Trophoblast cell (in vitro differentiated cells and primary cell): ENCODE measurements at regions not wholly inside any gene's neighbourhood (a gene's known extent, or its start where the extent isn't known, plus 50 kb on each side); places are given as distances from the start of the nearest gene placed in this dataset.
A peak's percentile ranks its signal among the peaks of the same experiment; 100 is the strongest.

Experiments
- DNase-seq, 2 donors: peaks; one replicate each; pipeline ENCODE4 v3.0.0-alpha.2; 2016
- H2AFZ ChIP-seq: 2 replicates; pipeline ENCODE4 v1.6.1; 2013; ENCODE audit warnings: low read length, moderate library complexity, mild to moderate bottlenecking; ENCODE audit not compliant: insufficient read depth, poor library complexity
- H2AK5ac ChIP-seq: 2 replicates; pipeline ENCODE4 v1.6.1; 2013; ENCODE audit warnings: mild to moderate bottlenecking, low read length
- H2BK120ac ChIP-seq: 2 replicates; pipeline ENCODE4 v1.6.1; 2013; ENCODE audit warnings: low read length, mild to moderate bottlenecking, moderate library complexity; ENCODE audit not compliant: insufficient read depth, poor library complexity
- H2BK12ac ChIP-seq: 2 replicates; pipeline ENCODE4 v1.6.1; 2013; ENCODE audit warnings: mild to moderate bottlenecking, low read length, moderate library complexity
- H2BK5ac ChIP-seq: 2 replicates; pipeline ENCODE4 v1.6.1; 2013; ENCODE audit warnings: low read length, low read depth, moderate library complexity, mild to moderate bottlenecking; ENCODE audit not compliant: poor library complexity
- H3K14ac ChIP-seq: 2 replicates; pipeline ENCODE4 v1.6.1; 2013; ENCODE audit warnings: mild to moderate bottlenecking, low read length
- H3K18ac ChIP-seq: 2 replicates; pipeline ENCODE4 v1.6.1; 2013; ENCODE audit warnings: mild to moderate bottlenecking, low read length
- H3K23ac ChIP-seq: 2 replicates; pipeline ENCODE4 v1.6.1; 2013; ENCODE audit warnings: low read length
- H3K27ac ChIP-seq: 2 replicates; pipeline ENCODE4 v1.5.1; 2013; ENCODE audit warnings: low read depth, mild to moderate bottlenecking, inconsistent platforms, low read length, moderate library complexity
- H3K27me3 ChIP-seq: 2 replicates; pipeline ENCODE4 v1.6.1; 2013; ENCODE audit warnings: inconsistent platforms, mild to moderate bottlenecking, low read length, moderate library complexity; ENCODE audit not compliant: insufficient read depth
- H3K36me3 ChIP-seq, 2 experiments: 1 replicate in 1 of 2; 2 replicates in 1 of 2; pipeline ENCODE4 v1.6.1; 2013; ENCODE audit warnings: low read length in 2 of 2, mild to moderate bottlenecking in 2 of 2, moderate library complexity in 1 of 2; ENCODE audit not compliant: insufficient read depth in 2 of 2, control insufficient read depth in 1 of 2
- H3K4ac ChIP-seq: 2 replicates; pipeline ENCODE4 v1.6.1; 2013; ENCODE audit warnings: low read depth, mild to moderate bottlenecking, low read length, moderate library complexity
- H3K4me1 ChIP-seq, 2 experiments: 1 replicate in 1 of 2; 2 replicates in 1 of 2; pipeline ENCODE4 v1.6.1; 2013; ENCODE audit warnings: low read length in 2 of 2, mild to moderate bottlenecking in 2 of 2, moderate library complexity in 1 of 2; ENCODE audit not compliant: insufficient read depth in 2 of 2, control insufficient read depth in 1 of 2
- H3K4me2 ChIP-seq: 2 replicates; pipeline ENCODE4 v1.6.1; 2013; ENCODE audit warnings: inconsistent platforms, mild to moderate bottlenecking, low read length, moderate library complexity
- H3K4me3 ChIP-seq: 2 replicates; pipeline ENCODE4 v1.5.1; 2013; ENCODE audit warnings: mild to moderate bottlenecking, low read depth, low read length, inconsistent platforms
- H3K79me1 ChIP-seq: one replicate; pipeline ENCODE4 v1.6.1; 2013; ENCODE audit warnings: low read length
- H3K79me2 ChIP-seq: 2 replicates; pipeline ENCODE4 v1.6.1; 2013; ENCODE audit warnings: low read length, mild to moderate bottlenecking; ENCODE audit not compliant: control insufficient read depth, insufficient read depth, poor library complexity
- H3K9ac ChIP-seq: 2 replicates; pipeline ENCODE4 v1.6.1; 2013; ENCODE audit warnings: mild to moderate bottlenecking, low read length
- H3K9me3 ChIP-seq: 2 replicates; pipeline ENCODE4 v1.6.1; 2013; ENCODE audit warnings: low read depth, mild to moderate bottlenecking, control low read depth, inconsistent platforms, low read length; ENCODE audit not compliant: insufficient read depth
- H4K12ac ChIP-seq: 2 replicates; pipeline ENCODE4 v1.6.1; 2013; ENCODE audit warnings: low read depth, mild to moderate bottlenecking, low read length, moderate library complexity
- H4K8ac ChIP-seq: 2 replicates; pipeline ENCODE4 v1.6.1; 2013; ENCODE audit warnings: low read depth, mild to moderate bottlenecking, low read length, moderate library complexity
- H4K91ac ChIP-seq: one replicate; pipeline ENCODE4 v1.6.1; 2013; ENCODE audit warnings: low read depth, mild to moderate bottlenecking, low read length, moderate library complexity
- WGBS: extraction: QIAGEN DNeasy Blood & Tissue Kit; methylation state at CpG from one replicate; pipeline ENCODE4 v1.1.7; 2013; ENCODE audit warnings: missing lambda C conversion rate; ENCODE audit not compliant: insufficient read length, insufficient coverage; ENCODE audit errors: extremely low coverage; 5-methylcytosine and 5-hydroxymethylcytosine counted together

GRCh38 chr4:133068083-133068482 lies 81.0 kb upstream of the PCDH10 start:
- no peak overlapping the region for H2AFZ ChIP-seq
- H4K8ac ChIP-seq: no peak overlapping the region
- H4K91ac ChIP-seq: no peak overlapping the region
- H3K79me2 ChIP-seq: no peaks in the 10 kb centered on the region
- no peaks in the 10 kb centered on the region for H3K79me1 ChIP-seq
- no peak overlapping the region for H3K14ac ChIP-seq
- H3K9me3 ChIP-seq: peaks cover 6% of the 10 kb centered on the region
- no peak overlapping the region for H2BK12ac ChIP-seq
- H2BK5ac ChIP-seq: no peak overlapping the region
- H3K36me3 ChIP-seq: peaks cover 0 to 4% of the 10 kb centered on the region in 2 experiments
- H3K4me3 ChIP-seq: no peak overlapping the region
- H3K4me2 ChIP-seq: no peak overlapping the region
- DNase-seq: no peak
- H3K23ac ChIP-seq: no peak overlapping the region
- H3K4me1 ChIP-seq: no peaks in the 10 kb centered on the region
- no CpG with 5 or more reads among the region's 2 CpGs for whole genome bisulfite sequencing
- H3K27me3 ChIP-seq: no peaks in the 10 kb centered on the region
- no peak overlapping the region for H2AK5ac ChIP-seq
- H3K9ac ChIP-seq: no peak overlapping the region
- H3K27ac ChIP-seq: no peak overlapping the region
- no peak overlapping the region for H2BK120ac ChIP-seq
- H4K12ac ChIP-seq: no peak overlapping the region
- no peak overlapping the region for H3K4ac ChIP-seq
- H3K18ac ChIP-seq: no peak overlapping the region

GRCh38 chr4:133081246-133081645 lies 67.8 kb upstream of the PCDH10 start:
- H2AFZ ChIP-seq: no peak overlapping the region
- no peak overlapping the region for H3K27ac ChIP-seq
- no peak overlapping the region for H2AK5ac ChIP-seq
- peak in 1 of 2 donors; percentile 4 for DNase-seq
- H3K4me2 ChIP-seq: no peak overlapping the region
- no peak overlapping the region for H4K8ac ChIP-seq
- no peak overlapping the region for H2BK120ac ChIP-seq
- H4K12ac ChIP-seq: no peak overlapping the region
- H3K23ac ChIP-seq: no peak overlapping the region
- H3K79me1 ChIP-seq: no peaks in the 10 kb centered on the region
- no peak overlapping the region for H3K9ac ChIP-seq
- H3K36me3 ChIP-seq: no peaks in the 10 kb centered on the region
- no peak overlapping the region for H3K4me3 ChIP-seq
- WGBS: no CpG with 5 or more reads among the region's 2 CpGs
- H4K91ac ChIP-seq: no peak overlapping the region
- H3K79me2 ChIP-seq: no peaks in the 10 kb centered on the region
- H3K18ac ChIP-seq: no peak overlapping the region
- H3K27me3 ChIP-seq: no peaks in the 10 kb centered on the region
- H3K9me3 ChIP-seq: peaks cover 2% of the 10 kb centered on the region
- H2BK5ac ChIP-seq: no peak overlapping the region
- no peak overlapping the region for H2BK12ac ChIP-seq
- H3K14ac ChIP-seq: no peak overlapping the region
- no peak overlapping the region for H3K4ac ChIP-seq
- no peaks in the 10 kb centered on the region for H3K4me1 ChIP-seq

GRCh38 chr4:133084421-133084820 lies 64.7 kb upstream of the PCDH10 start:
- H2BK120ac ChIP-seq: no peak overlapping the region
- no peak overlapping the region for H4K12ac ChIP-seq
- no peak overlapping the region for H3K14ac ChIP-seq
- no peaks in the 10 kb centered on the region for H3K36me3 ChIP-seq
- H4K8ac ChIP-seq: no peak overlapping the region
- H2AK5ac ChIP-seq: no peak overlapping the region
- H3K79me2 ChIP-seq: no peaks in the 10 kb centered on the region
- H3K4me3 ChIP-seq: no peak overlapping the region
- H3K79me1 ChIP-seq: no peaks in the 10 kb centered on the region
- H3K18ac ChIP-seq: no peak overlapping the region
- H3K4me2 ChIP-seq: no peak overlapping the region
- no peak overlapping the region for H3K23ac ChIP-seq
- no peak overlapping the region for H2BK12ac ChIP-seq
- DNase-seq: no peak
- no peak overlapping the region for H3K4ac ChIP-seq
- no peak overlapping the region for H4K91ac ChIP-seq
- no peaks in the 10 kb centered on the region for H3K27me3 ChIP-seq
- H2AFZ ChIP-seq: no peak overlapping the region
- H3K4me1 ChIP-seq: no peaks in the 10 kb centered on the region
- H3K27ac ChIP-seq: no peak overlapping the region
- H2BK5ac ChIP-seq: no peak overlapping the region
- H3K9ac ChIP-seq: no peak overlapping the region
- WGBS: no CpG with 5 or more reads among the region's 1 CpG
- H3K9me3 ChIP-seq: no peaks in the 10 kb centered on the region

GRCh38 chr4:133095591-133095990 lies 53.5 kb upstream of the PCDH10 start:
- Histone ChIP-seq H2AFZ (no peak overlapping the region), H3K27ac (no peak overlapping the region), H3K4ac (no peak overlapping the region), H3K9me3 (no peaks in the 10 kb centered on the region), H2BK12ac (no peak overlapping the region), H3K4me1 (no peaks in the 10 kb centered on the region), H3K79me1 (no peaks in the 10 kb centered on the region), H3K27me3 (no peaks in the 10 kb centered on the region), H4K91ac (no peak overlapping the region), H3K4me2 (no peak overlapping the region), H2AK5ac (no peak overlapping the region), H3K36me3 (no peaks in the 10 kb centered on the region), H4K8ac (no peak overlapping the region), H3K14ac (no peak overlapping the region), H3K9ac (no peak overlapping the region), H2BK5ac (no peak overlapping the region), H2BK120ac (no peak overlapping the region), H3K18ac (no peak overlapping the region), H3K4me3 (no peak overlapping the region), H4K12ac (no peak overlapping the region), H3K79me2 (no peaks in the 10 kb centered on the region), H3K23ac (no peak overlapping the region)
- no peak for DNase-seq
- whole genome bisulfite sequencing: no CpG with 5 or more reads among the region's 2 CpGs
